IMR-90 (cell line): ENCODE measurements at regions not wholly inside any gene's neighbourhood (a gene's known extent, or its start where the extent isn't known, plus 50 kb on each side); places are given as distances from the start of the nearest gene placed in this dataset.
"Not testable (repeated sequence)": the region's sequence is repeated elsewhere in the genome, so short reads cannot be mapped to it uniquely, and the experiment has no call there.

ENCODE experiments used
- ATAC-seq: fragments of 200-7000 bp; cut with Tn5 transposase; 2 replicates; pipeline ENCODE4 v1.9.1; 2020; ENCODE audit warnings: low read depth, mild to moderate bottlenecking, moderate library complexity
- BruUV-seq: library from RNA; stranded (reverse); fragments of 400-500 nt; replicated peaks from 2 replicates; lab custom pipeline; 2021; lab: Mats Ljungman, UMichigan
- CTCF ChIA-PET: fragments of 300-600 bp; formaldehyde crosslinking; extraction: SDS; loops from one replicate; lab custom pipeline; 2021; ENCODE audit warnings: antibody characterized with exemption; lab: Yijun Ruan, JAX
- POLR2A ChIA-PET: fragments of 300-600 bp; sonication (Branson Sonifier 250); formaldehyde crosslinking; loops from one replicate; lab custom pipeline; 2022; ENCODE audit warnings: antibody characterized with exemption; ENCODE audit not compliant: unreplicated experiment; lab: Charles Lee
- DNase-seq: peaks from one replicate; pipeline ENCODE4 v3.0.0; 2013
- H2AFZ ChIP-seq: replicated peaks from 2 replicates; pipeline ENCODE3; 2013; ENCODE audit warnings: low read length, mild to moderate bottlenecking; ENCODE audit not compliant: poor library complexity
- H2AK5ac ChIP-seq: 2 replicates; pipeline ENCODE4 v1.6.1; 2013; ENCODE audit warnings: low read depth, low read length, inconsistent platforms
- H2AK9ac ChIP-seq: replicated peaks from 2 replicates; pipeline ENCODE3; 2013; ENCODE audit warnings: mild to moderate bottlenecking, low read depth, low read length, moderate library complexity; ENCODE audit not compliant: poor library complexity
- H2BK120ac ChIP-seq: 2 replicates; pipeline ENCODE4 v1.6.1; 2013; ENCODE audit warnings: low read depth, low read length, inconsistent platforms
- H2BK15ac ChIP-seq: 3 replicates; pipeline ENCODE4 v1.6.1; 2013; ENCODE audit warnings: low read depth, low read length, inconsistent platforms
- H2BK20ac ChIP-seq: 2 replicates; pipeline ENCODE4 v1.6.1; 2013; ENCODE audit warnings: low read depth, mild to moderate bottlenecking, inconsistent platforms, low read length, moderate library complexity
- H2BK5ac ChIP-seq: 2 replicates; pipeline ENCODE4 v1.6.1; 2013; ENCODE audit warnings: mild to moderate bottlenecking, low read depth, low read length, inconsistent platforms; ENCODE audit not compliant: poor library complexity, severe bottlenecking
- H3K14ac ChIP-seq: replicated peaks from 2 replicates; pipeline ENCODE4 v1.6.1; 2013; ENCODE audit warnings: low read depth, low read length, inconsistent platforms
- H3K18ac ChIP-seq: 2 replicates; pipeline ENCODE4 v1.6.1; 2013; ENCODE audit warnings: low read depth, low read length, control low read depth
- H3K23ac ChIP-seq: 2 replicates; pipeline ENCODE4 v1.6.1; 2013; ENCODE audit warnings: low read depth, low read length, inconsistent platforms
- H3K27ac ChIP-seq: 2 replicates; pipeline ENCODE4 v1.5.1; 2013; ENCODE audit warnings: mild to moderate bottlenecking, control low read depth, low read length; ENCODE audit not compliant: insufficient read depth
- H3K27me3 ChIP-seq: 2 replicates; pipeline ENCODE4 v1.6.1; 2013; ENCODE audit warnings: low read length; ENCODE audit not compliant: control insufficient read depth, insufficient read depth
- H3K36me3 ChIP-seq: 2 replicates; pipeline ENCODE4 v1.6.1; 2013; ENCODE audit warnings: low read length, mixed read lengths; ENCODE audit not compliant: control insufficient read depth, insufficient read depth
- H3K4ac ChIP-seq: 2 replicates; pipeline ENCODE4 v1.6.1; 2013; ENCODE audit warnings: low read depth, low read length, inconsistent platforms
- H3K4me1 ChIP-seq: 2 replicates; pipeline ENCODE4 v1.6.1; 2013; ENCODE audit warnings: low read length, mixed read lengths; ENCODE audit not compliant: control insufficient read depth, insufficient read depth
- H3K4me2 ChIP-seq: 2 replicates; pipeline ENCODE4 v1.6.1; 2013; ENCODE audit warnings: low read depth, mild to moderate bottlenecking, control low read depth, low read length, moderate library complexity
- H3K4me3 ChIP-seq: 2 replicates; pipeline ENCODE4 v1.5.1; 2013; ENCODE audit warnings: low read depth, mild to moderate bottlenecking, control low read depth, low read length, moderate library complexity; ENCODE audit not compliant: insufficient read depth
- H3K56ac ChIP-seq: 2 replicates; pipeline ENCODE4 v1.6.1; 2013; ENCODE audit warnings: low read length, inconsistent platforms; ENCODE audit not compliant: insufficient read depth; ENCODE audit errors: extremely low read depth
- H3K79me1 ChIP-seq, 2 experiments: 2 replicates each; pipeline ENCODE4 v1.6.1; 2013; ENCODE audit warnings: low read length in 2 of 2, inconsistent platforms in 1 of 2, low read depth in 1 of 2
- H3K9ac ChIP-seq: 2 replicates; pipeline ENCODE4 v1.6.1; 2013; ENCODE audit warnings: low read depth, low read length, control low read depth
- H3K9me1 ChIP-seq: 2 replicates; pipeline ENCODE4 v1.6.1; 2013; ENCODE audit warnings: low read length, inconsistent platforms; ENCODE audit not compliant: insufficient read depth
- H3K9me3 ChIP-seq: 2 replicates; pipeline ENCODE4 v1.6.1; 2013; ENCODE audit warnings: low read length; ENCODE audit not compliant: control insufficient read depth, insufficient read depth
- H4K20me1 ChIP-seq: 2 replicates; pipeline ENCODE4 v1.6.1; 2013; ENCODE audit warnings: low read length, inconsistent platforms; ENCODE audit not compliant: insufficient read depth
- H4K5ac ChIP-seq: 2 replicates; pipeline ENCODE4 v1.6.1; 2013; ENCODE audit warnings: mild to moderate bottlenecking, low read depth, low read length, control low read depth
- H4K8ac ChIP-seq, 2 experiments: 2 replicates each; pipeline ENCODE4 v1.6.1; 2013; ENCODE audit warnings: low read depth in 2 of 2, low read length in 2 of 2, control low read depth in 1 of 2, inconsistent platforms in 1 of 2
- H4K91ac ChIP-seq: 2 replicates; pipeline ENCODE4 v1.6.1; 2013; ENCODE audit warnings: low read depth, low read length, inconsistent platforms; ENCODE audit not compliant: insufficient read depth
- FOS ChIP-seq: fragments of 150-350 bp; IDR thresholded peaks from 2 replicates; pipeline ENCODE4 v1.6.1; 2016; ENCODE audit warnings: low read depth, low read length
- MXI1 ChIP-seq: IDR thresholded peaks from 2 replicates; pipeline ENCODE4 v1.6.1; 2012; ENCODE audit warnings: low read depth, mild to moderate bottlenecking, low read length, moderate library complexity, borderline replicate concordance
- NFE2L2 ChIP-seq: fragments of 150-350 bp; IDR thresholded peaks from 2 replicates; pipeline ENCODE4 v1.6.1; 2016; ENCODE audit warnings: low read depth, mild to moderate bottlenecking, low read length
- POLR2A ChIP-seq: IDR thresholded peaks from 2 replicates; pipeline ENCODE4 v1.6.1; 2012; ENCODE audit warnings: mild to moderate bottlenecking, low read depth, low read length
- WGBS, 2 experiments: methylation state at CpG; one replicate each; pipeline versions ENCODE4 v1.1.5 to v1.1.7; 2013; ENCODE audit warnings: missing lambda C conversion rate in 2 of 2; ENCODE audit not compliant: insufficient read length in 1 of 2; ENCODE audit errors: extremely low coverage in 2 of 2; 5-methylcytosine and 5-hydroxymethylcytosine counted together
- dilution Hi-C: fragments of 300-500 bp; cut with HindIII; formaldehyde crosslinking; loops from one replicate; pipeline ENCODE4 v1.14.3; 2018; ENCODE audit warnings: low sequenced_read_pairs; ENCODE audit not compliant: unreplicated experiment
- in situ Hi-C: fragments of 300-500 bp; cut with MboI; formaldehyde crosslinking; loops from 3 replicates; pipeline ENCODE4 v1.14.3; 2019; ENCODE audit warnings: low sequenced_read_pairs, inconsistent platforms, mixed read lengths
- intact Hi-C: fragments of 100-400 bp; cut with micrococcal nuclease; formaldehyde crosslinking; loops from 2 replicates; pipeline ENCODE4 v1.10.0; 2022
- TF ChIP-seq, protein P1 (sequence below): conservative IDR thresholded peaks from 2 replicates; pipeline ENCODE4 v1.5.1; 2012; ENCODE audit warnings: mild to moderate bottlenecking, low read depth, low read length, improper control_type of control experiment
- TF ChIP-seq, protein P2 (sequence below): fragments of 150-350 bp; IDR thresholded peaks from 2 replicates; pipeline ENCODE4 v1.6.1; 2017; ENCODE audit warnings: mild to moderate bottlenecking, antibody characterized with exemption, low read length, low read depth

DNA sequence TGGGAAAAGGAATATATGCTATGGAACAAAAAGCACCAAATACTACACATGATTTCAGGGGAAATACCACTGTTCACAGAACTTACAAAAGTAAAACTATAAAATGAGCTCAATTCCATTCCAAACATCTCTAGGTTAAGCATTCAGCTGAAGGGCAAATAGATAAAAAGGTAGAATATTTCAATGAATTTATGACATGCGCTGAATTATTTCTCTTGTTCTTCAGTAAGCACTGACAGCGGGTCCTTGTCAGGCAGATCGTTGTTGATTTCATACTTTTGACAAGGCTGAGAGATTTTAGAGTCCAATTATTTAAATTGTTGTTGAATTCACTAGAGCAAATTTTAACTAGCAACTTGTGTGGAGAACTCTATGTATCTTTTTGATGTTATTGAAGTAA is 449.6 kb downstream of the GUCY1A2 start:
- Histone ChIP-seq H4K20me1 (no peaks in the 10 kb centered on the region), H3K27ac (no peak overlapping the region), H3K4me1 (no peaks in the 10 kb centered on the region), H3K79me1 (no peaks in the 10 kb centered on the region), H3K4ac (no peak overlapping the region), H2BK5ac (no peak overlapping the region), H3K4me2 (no peak overlapping the region), H3K36me3 (no peaks in the 10 kb centered on the region), H2BK120ac (no peak overlapping the region), H4K5ac (no peak overlapping the region), H2AFZ (no peak overlapping the region), H2BK20ac (no peak overlapping the region), H3K27me3 (no peaks in the 10 kb centered on the region), H3K4me3 (no peak overlapping the region), H3K56ac (no peak overlapping the region), H4K91ac (no peak overlapping the region), H2AK9ac (no peak overlapping the region), H2AK5ac (no peak overlapping the region), H2BK15ac (no peak overlapping the region), H3K23ac (no peak overlapping the region), H3K9ac (no peak overlapping the region), H3K9me3 (no peaks in the 10 kb centered on the region; the same call in 1 of the 2 replicates), H3K9me1 (no peaks in the 10 kb centered on the region), H4K8ac (no peak overlapping the region), H3K14ac (no peak overlapping the region), H3K18ac (no peak overlapping the region)
- in situ Hi-C loops (no loop called here), intact Hi-C loops (no loop called here), dilution Hi-C loops (no loop called here)
- no TSS peak for BruUV-seq
- ATAC-seq (no peak), DNase-seq (no peak)
- WGBS, 2 experiments: no CpG with 5 or more reads among the region's 3 CpGs
- TF ChIP-seq MXI1: no peak
- no peak for TF ChIP-seq NFE2L2
- TF ChIP-seq, protein P1, sequence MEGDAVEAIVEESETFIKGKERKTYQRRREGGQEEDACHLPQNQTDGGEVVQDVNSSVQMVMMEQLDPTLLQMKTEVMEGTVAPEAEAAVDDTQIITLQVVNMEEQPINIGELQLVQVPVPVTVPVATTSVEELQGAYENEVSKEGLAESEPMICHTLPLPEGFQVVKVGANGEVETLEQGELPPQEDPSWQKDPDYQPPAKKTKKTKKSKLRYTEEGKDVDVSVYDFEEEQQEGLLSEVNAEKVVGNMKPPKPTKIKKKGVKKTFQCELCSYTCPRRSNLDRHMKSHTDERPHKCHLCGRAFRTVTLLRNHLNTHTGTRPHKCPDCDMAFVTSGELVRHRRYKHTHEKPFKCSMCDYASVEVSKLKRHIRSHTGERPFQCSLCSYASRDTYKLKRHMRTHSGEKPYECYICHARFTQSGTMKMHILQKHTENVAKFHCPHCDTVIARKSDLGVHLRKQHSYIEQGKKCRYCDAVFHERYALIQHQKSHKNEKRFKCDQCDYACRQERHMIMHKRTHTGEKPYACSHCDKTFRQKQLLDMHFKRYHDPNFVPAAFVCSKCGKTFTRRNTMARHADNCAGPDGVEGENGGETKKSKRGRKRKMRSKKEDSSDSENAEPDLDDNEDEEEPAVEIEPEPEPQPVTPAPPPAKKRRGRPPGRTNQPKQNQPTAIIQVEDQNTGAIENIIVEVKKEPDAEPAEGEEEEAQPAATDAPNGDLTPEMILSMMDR: no peak
- no peak for TF ChIP-seq FOS
- TF ChIP-seq, protein P2, sequence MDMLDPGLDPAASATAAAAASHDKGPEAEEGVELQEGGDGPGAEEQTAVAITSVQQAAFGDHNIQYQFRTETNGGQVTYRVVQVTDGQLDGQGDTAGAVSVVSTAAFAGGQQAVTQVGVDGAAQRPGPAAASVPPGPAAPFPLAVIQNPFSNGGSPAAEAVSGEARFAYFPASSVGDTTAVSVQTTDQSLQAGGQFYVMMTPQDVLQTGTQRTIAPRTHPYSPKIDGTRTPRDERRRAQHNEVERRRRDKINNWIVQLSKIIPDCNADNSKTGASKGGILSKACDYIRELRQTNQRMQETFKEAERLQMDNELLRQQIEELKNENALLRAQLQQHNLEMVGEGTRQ: no peak
- no peak for TF ChIP-seq POLR2A
- CTCF ChIA-PET: no interaction called here
- POLR2A ChIA-PET: no interaction called here

DNA sequence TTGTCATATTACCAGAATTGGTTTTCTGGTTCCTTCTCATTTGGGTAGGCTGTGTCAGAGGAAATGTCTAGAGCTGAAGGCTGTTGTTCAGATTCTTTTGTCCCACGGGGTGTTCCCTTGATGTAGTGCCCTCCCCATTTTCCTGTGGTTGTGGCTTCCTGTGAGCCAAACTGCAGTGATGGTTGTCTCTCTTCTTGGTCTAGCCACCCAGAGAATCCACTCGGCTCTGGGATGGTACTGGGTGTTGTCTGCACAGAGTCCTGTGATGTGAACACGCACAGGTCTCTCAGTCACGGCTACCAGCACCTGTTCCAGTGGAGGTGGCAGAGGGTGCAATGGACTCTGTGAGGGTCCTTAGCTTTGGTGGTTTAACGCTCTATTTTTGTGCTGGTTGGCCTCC is 440.9 kb downstream of the GUCY1A2 start:
- H3K36me3 ChIP-seq, H4K20me1 ChIP-seq, H3K9me1 ChIP-seq, H2BK5ac ChIP-seq, H2AK9ac ChIP-seq, H2BK15ac ChIP-seq, H3K14ac ChIP-seq, H3K4ac ChIP-seq, H3K79me1 ChIP-seq, H2AFZ ChIP-seq, H3K27ac ChIP-seq, H3K56ac ChIP-seq, dilution Hi-C loops, BruUV-seq, H3K4me1 ChIP-seq, H2BK20ac ChIP-seq, H4K91ac ChIP-seq, H3K27me3 ChIP-seq, H3K9ac ChIP-seq, H3K18ac ChIP-seq, H3K4me3 ChIP-seq, DNase-seq, H2AK5ac ChIP-seq, intact Hi-C loops, H4K5ac ChIP-seq, POLR2A ChIA-PET, H2BK120ac ChIP-seq, H3K4me2 ChIP-seq, H4K8ac ChIP-seq, H3K9me3 ChIP-seq, ATAC-seq, H3K23ac ChIP-seq: not testable (repeated sequence)
- WGBS, 2 experiments: 80% methylated on average over 2 of the region's 5 CpGs; no CpG with 5 or more reads in 1 of the 2 experiments
- in situ Hi-C loops: loop anchor here (25.0 kb wide), 1 partner anchor 415 kb away; no protein-coding TSS in a partner anchor
- CTCF ChIA-PET: interaction anchor here (0.9 kb wide), 1 partner anchor 32 kb away, joined by 3 read pairs; no protein-coding TSS in a partner anchor
